Medulla oblongata (tissue), 1 donor: ENCODE measurements at regions not wholly inside any gene's neighbourhood (a gene's known extent, or its start where the extent isn't known, plus 50 kb on each side); places are given as distances from the start of the nearest gene placed in this dataset.
"Not testable (repeated sequence)": the region's sequence is repeated elsewhere in the genome, so short reads cannot be mapped to it uniquely, and the experiment has no call there.

Experiments used
- DNase-seq: peaks from one replicate; pipeline ENCODE4 v3.0.0-alpha.2; 2015; ENCODE audit errors: extremely low spot score

- no peak for DNase-seq
Measured at GRCh38 chr4:78660559-78660958, 109.0 kb downstream of the ANXA3 start.

DNA sequence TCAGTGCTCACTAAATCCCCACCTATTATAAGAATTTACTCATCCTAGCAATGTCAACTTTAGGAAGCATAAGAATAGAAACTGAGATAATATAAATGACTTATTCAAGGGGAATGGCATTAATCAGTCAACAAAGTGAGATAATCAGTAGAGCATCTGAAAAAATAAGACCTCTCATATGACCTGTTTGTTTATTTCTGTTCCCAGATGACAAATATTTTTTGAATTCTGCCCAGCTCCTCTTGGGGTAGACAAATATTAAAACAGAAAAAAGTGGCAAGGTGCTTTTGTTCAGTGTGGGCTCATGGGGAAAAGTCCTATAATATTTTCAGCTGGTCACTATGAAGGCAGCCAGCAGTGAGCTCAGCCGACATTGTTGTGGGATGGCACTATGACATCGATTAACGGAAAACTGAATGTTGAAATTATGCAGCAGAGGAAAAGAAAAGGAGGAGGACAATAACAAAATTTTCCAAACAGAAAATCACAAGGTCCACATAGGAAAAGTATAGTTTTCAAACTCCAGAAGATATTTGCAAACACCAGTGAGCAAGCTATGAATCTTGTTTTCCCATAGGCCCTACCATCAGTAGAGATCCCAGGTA lies 109.6 kb downstream of the ANXA3 start:
- DNase-seq = no peak

DNA sequence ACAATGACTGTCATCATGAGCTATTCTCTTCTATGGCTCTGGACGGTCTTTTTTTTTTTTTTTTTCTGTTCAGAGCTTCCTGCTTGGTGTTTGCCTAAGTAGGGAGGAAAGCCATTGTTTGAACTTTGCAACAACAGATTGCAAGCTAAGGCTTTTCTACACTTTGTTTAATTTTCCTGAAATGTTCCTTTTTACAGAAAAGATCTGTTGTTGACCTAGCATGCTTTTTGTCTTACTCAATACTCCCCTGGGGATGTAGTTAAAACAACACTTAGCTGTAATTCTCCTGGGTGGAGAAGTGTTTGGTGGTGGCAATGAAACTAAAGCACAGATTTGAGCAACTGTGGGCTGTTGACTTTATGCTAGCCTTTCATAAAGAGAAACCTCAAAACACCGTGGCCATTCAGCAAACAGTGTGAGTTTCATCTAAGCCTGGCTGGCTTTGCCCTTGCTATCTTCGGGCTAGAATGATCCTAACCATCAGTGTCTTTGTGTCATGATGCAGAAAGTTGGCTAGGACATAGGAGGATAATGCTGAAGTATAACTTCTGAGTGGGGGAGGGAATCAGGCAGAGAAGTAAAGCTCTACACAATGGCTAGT lies 110.5 kb downstream of the ANXA3 start:
- peak; percentile 68 for DNase-seq

- DNase-seq = no peak
Measured at GRCh38 chr4:78662658-78663057, 111.1 kb downstream of the ANXA3 start.

DNA sequence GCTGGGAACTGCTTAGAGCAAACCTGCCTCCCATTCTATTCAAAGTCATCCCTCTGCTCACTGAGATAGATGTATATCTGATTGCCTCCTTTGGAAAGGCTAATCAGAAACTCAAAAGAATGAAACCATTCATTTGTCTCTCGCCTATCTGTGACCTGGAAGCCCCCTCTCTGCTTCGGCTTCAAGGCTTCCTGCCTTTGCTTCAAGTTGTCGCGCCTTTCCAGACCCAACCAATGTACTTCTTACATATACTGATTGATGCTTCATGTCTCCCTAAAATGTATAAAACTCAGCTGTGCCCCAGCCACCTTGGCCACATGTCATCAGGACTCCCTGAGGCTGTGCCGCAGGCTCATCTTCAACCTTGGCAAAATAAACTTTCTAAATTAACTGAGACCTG lies 111.9 kb upstream of the BMP2K start:
- DNase-seq = not testable (repeated sequence)

DNA sequence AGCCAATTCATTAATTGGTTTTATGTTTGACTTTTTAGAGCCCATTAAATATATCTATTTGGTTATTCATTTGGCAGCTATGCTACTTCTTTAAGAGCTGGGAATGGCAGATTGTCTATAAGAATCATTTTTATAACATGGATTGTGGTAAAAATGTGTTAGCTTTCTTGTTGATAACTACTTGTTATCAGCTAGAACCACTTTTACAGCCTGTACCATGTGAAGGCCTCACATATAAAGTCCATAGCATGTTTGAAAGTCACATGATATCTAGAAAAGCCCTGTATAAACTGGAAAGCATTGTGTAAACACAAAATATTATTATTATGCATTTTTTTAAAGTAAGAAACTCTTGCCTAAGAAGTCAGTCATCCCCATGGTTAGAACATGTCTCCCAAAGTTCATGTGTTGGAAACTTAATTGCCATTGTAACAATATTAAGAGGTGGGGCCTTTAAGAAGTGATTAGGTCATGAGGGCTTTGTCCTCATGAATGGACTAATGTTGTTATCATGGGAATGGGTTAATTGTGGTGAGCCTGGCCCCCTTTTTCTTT lies 110.9 kb upstream of the BMP2K start:
- no peak for DNase-seq

DNA sequence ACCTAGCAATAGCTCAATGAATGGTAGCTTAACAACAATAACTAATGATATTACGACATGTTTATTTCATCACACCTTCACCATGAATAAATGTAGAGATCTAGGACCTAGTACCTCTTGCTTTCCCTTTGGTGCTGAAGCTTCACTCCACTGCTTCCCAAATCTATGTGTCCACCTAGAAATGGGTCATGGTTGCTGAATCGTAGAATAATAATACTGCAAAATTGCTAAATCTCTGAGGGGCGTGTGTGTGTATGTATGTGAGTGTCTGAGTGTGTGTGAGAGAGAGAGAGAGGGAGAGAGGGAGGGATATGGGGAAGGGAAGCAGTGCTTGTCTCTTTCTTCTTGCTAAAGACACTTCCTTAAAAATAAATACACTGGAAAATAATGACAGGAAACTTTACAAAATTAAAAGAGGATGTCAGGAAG lies 109.3 kb upstream of the BMP2K start:
- DNase-seq = peak; percentile 38

DNA sequence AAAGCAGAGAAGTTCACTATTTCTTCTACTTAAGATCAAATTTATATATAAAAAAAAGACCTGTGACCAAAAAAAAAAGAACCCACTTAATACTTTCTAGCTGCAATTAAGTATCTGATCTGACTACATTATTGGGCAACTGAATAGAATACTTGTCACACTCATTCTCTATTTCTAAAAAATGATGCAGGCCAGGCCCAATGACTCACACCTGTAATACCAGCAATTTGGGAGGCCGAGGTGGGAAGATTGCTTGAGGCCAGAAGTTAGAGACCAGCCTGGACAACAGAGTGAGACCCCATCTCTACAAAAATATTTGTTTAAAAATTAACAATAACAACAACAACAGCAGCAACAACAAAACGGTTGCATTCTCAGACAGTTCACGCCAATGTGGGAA lies 108.8 kb upstream of the BMP2K start:
- DNase-seq = no peak

DNA sequence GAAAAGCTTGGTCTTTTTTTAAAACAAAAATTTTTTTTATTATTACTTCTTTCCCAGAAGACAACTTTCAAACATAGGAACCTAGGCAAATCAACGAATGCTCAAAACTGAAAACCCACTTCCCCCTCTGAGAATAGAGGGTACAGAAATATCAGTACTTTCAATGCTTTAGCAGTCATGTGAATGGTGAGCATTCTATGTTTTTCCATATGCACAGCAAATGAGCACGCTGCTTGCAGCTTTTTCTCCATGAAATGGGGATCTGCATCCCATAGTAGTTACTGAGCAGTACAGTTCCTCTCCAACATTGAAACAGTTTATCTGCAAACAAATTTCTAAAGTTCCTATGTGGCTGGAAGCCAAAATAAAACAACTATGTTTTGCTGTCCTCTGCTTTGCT lies 108.4 kb upstream of the BMP2K start:
- DNase-seq = peak; percentile 71

DNA sequence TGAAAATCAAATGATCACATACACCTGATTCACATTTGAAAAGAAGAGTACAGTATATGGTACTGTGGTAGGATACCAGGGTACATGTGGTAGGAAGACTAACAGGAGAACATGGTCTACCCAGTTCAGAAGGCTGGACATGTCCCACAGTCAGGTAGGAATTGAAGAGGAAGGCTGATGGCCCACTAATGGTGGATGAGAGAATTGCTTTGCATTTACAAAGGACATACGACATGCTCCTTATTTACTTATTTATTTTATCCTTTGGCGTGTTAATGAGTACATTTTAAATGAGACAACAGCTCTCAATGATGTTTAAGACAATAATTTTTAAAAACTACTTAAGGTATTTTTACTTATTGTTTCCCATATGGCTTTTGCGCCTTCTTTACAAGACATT lies 106.7 kb upstream of the BMP2K start:
- no peak for DNase-seq

DNA sequence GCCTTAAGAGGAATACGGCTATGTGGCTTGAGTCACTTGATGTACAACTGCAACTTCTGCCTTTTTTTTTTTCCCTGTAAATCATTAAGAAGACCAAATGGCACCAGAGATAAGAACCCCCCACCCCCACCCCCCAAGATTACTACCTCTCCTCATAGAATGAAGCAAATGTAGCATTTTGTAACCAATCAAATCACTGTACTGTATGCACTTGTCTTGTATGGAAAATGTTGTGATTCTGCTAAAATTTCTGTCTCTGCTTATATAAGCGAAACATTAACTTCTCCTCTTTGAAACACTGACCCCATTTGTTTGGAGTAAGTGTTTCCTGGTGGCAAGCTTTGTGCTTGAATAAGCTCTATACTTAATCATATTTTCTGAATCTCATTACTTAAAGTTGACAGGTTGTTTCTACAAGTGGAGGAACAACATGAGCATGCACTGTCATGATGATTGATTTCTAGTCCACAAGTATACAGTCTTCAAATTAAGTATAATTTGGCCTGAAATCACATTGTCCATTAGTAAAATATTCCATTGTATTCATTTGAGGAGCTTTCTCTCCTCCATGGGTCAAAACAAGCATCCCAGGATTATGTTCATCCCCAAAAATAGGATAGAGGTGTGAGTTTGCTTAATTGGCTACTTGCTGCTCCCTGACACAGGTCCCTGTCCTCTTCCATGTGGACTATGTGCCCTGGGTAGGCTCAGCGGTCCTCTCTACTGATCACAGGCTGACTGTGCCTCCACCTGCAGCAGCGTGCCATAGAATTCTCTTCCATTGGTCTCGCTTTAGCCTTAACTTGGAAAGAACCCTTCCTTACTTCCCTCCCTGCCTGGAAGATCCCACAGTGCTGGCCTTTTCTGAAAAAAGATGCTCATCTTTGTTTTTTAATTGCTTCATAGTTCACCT lies 104.0 kb upstream of the BMP2K start:
- DNase-seq = no peak

DNA sequence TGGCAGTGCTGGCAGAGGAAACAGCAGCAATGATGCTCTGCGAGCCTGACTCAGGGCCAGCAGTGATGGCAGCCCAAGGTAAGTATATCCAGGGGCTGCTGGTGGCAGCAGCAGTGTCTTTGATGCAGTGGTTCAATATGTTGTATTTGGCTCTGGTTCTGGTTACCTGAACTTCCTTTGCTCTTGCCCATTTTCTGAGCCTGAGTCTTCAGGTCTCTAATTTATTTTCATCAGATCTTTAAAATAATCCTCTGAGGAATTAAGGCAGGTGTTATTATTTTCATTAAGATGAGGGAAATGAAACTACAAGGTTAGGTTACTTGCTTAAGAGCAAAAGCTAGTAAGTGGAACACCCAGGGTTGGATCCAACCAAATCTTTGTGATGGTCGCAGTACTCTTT lies 102.8 kb upstream of the BMP2K start:
- no peak for DNase-seq

GRCh38 chr4:78675325-78675724 lies 100.8 kb upstream of the BMP2K start:
- no peak for DNase-seq

- no peak for DNase-seq
Measured at GRCh38 chr4:78682070-78682469, 94.1 kb upstream of the BMP2K start.

DNA sequence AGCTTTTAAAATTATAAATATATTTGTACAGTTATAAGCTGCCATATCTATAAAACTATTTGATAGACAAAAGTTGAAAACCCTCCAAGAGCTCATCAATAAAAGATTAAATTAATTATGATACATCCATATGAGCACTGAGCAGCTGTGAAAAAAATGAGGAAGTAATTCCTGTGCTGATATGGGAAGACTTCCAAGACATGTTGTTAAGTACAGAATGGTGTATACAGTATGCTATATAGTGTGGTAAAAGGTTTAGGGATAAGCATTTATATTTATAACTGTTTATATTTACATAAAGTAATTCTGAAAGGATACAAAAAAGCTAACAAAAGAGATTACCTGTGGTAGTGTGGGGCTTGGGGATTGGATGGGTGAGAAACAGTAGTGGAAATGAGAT lies 92.8 kb upstream of the BMP2K start:
- no peak for DNase-seq

GRCh38 chr4:78684325-78685079 lies 91.6 kb upstream of the BMP2K start:
- DNase-seq = no peak

GRCh38 chr4:78687818-78688217 lies 88.3 kb upstream of the BMP2K start:
- no peak for DNase-seq

GRCh38 chr4:78688366-78688765 lies 87.8 kb upstream of the BMP2K start:
- no peak for DNase-seq

- DNase-seq = no peak
Measured at GRCh38 chr4:78689261-78689660, 86.9 kb upstream of the BMP2K start.

GRCh38 chr4:78689700-78690323 lies 86.3 kb upstream of the BMP2K start:
- no peak for DNase-seq

DNA sequence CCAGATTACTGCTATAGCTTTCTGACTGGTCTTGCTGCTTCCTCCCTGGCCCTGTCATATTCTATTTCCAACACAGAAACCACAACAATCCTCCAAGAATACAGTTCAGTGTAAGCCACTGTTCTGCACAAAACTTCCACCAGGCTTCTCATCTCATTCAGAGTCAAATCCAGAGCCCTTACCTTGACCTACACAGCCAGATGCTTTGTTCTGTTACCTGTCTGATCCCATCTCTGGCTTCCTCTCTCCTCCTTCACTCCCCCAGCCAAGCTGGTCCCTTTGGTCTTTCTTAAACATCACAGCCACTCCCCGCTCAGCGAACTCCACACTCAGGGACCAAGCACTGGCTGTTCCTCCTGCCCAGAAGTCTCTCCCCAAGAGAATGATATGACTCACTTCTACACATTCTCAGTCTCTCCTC lies 84.8 kb upstream of the BMP2K start:
- DNase-seq = peak; percentile 54
